ENCODE measurements at regions not wholly inside any gene's neighbourhood (a gene's known extent, or its start where the extent isn't known, plus 50 kb on each side); places are given as distances from the start of the nearest gene placed in this dataset.

DNA sequence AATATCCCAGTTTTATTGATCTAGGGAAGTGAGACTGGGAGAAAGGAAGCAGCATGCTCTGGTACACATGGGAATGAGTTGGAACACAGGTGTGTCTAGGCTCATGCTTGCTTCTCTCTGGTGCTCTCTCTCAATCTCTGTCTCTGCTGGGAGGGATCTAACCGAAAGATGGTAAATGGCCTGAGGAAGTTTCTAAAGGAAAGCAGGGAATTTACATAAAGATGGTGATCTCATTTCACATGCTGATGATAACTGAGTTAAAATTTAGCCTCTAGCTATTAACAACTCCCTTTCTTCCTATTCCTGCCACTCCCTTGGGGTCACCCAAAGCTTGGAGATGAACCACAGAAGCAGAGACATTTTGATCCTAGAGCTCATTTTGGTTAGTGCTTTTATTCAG, 436.2 kb downstream of the SH3GL2 start:
- TF ChIP-seq, protein P1, sequence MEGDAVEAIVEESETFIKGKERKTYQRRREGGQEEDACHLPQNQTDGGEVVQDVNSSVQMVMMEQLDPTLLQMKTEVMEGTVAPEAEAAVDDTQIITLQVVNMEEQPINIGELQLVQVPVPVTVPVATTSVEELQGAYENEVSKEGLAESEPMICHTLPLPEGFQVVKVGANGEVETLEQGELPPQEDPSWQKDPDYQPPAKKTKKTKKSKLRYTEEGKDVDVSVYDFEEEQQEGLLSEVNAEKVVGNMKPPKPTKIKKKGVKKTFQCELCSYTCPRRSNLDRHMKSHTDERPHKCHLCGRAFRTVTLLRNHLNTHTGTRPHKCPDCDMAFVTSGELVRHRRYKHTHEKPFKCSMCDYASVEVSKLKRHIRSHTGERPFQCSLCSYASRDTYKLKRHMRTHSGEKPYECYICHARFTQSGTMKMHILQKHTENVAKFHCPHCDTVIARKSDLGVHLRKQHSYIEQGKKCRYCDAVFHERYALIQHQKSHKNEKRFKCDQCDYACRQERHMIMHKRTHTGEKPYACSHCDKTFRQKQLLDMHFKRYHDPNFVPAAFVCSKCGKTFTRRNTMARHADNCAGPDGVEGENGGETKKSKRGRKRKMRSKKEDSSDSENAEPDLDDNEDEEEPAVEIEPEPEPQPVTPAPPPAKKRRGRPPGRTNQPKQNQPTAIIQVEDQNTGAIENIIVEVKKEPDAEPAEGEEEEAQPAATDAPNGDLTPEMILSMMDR (IDR thresholded peaks at IDR 0.05): no peak
- no peak for TF ChIP-seq POLR2A (IDR thresholded peaks at IDR 0.05)

All from uterus (tissue), 2 donors.